Endothelial cell of umbilical vein (primary cell): ENCODE measurements at regions not wholly inside any gene's neighbourhood (a gene's known extent, or its start where the extent isn't known, plus 50 kb on each side); places are given as distances from the start of the nearest gene placed in this dataset.

ENCODE experiments used
- BruUV-seq: library from RNA; stranded (reverse); fragments of 400-500 nt; replicated peaks from 2 replicates; lab custom pipeline; 2021; lab: Mats Ljungman, UMichigan
- CTCF ChIA-PET: fragments of 300-600, 350-600 bp; sonication (Branson Sonifier 250); formaldehyde crosslinking; loops from one replicate; lab custom pipeline; 2021; ENCODE audit warnings: antibody characterized with exemption, inconsistent platforms; lab: Charles Lee
- POLR2A ChIA-PET: fragments of 300-600, 350-600 bp; sonication (Branson Sonifier 250); formaldehyde crosslinking; loops from one replicate; lab custom pipeline; 2021; ENCODE audit warnings: antibody characterized with exemption, inconsistent platforms; lab: Charles Lee
- DNase-seq: peaks from one replicate; pipeline ENCODE4 v3.0.0-alpha.2; 2011; ENCODE audit warnings: low read depth, low spot score
- FAIRE-seq: peaks from 2 replicates; lab custom pipeline; 2011; peaks lifted over from hg19 to GRCh38; lab: Jason Lieb, UNC
- H2AFZ ChIP-seq: 2 replicates; pipeline ENCODE4 v1.6.0; 2012; ENCODE audit warnings: low read depth, low read length, control low read depth, inconsistent platforms
- H3K27ac ChIP-seq: 2 replicates; pipeline ENCODE4 v1.5.1; 2011; ENCODE audit warnings: low read depth, mild to moderate bottlenecking, control low read depth, low read length, moderate library complexity; ENCODE audit not compliant: insufficient read depth
- H3K27me3 ChIP-seq, 2 experiments: 2 replicates each; pipeline versions ENCODE4 v1.6.0 to v1.6.1; 2011; ENCODE audit warnings: low read length in 2 of 2, mixed read lengths in 1 of 2; ENCODE audit not compliant: control insufficient read depth in 2 of 2, insufficient read depth in 2 of 2
- H3K36me3 ChIP-seq, 2 experiments: 2 replicates in 1 of 2; 3 replicates in 1 of 2; pipeline ENCODE4 v1.5.1; 2011; ENCODE audit warnings: low read length in 2 of 2, mild to moderate bottlenecking in 1 of 2, moderate library complexity in 1 of 2; ENCODE audit not compliant: control insufficient read depth in 2 of 2, insufficient read depth in 2 of 2; ENCODE audit errors: extremely low read depth in 1 of 2
- H3K4me1 ChIP-seq: 3 replicates; pipeline ENCODE4 v1.5.1; 2011; ENCODE audit warnings: mild to moderate bottlenecking, low read length; ENCODE audit not compliant: control insufficient read depth, insufficient read depth; ENCODE audit errors: extremely low read depth
- H3K4me2 ChIP-seq: 2 replicates; pipeline ENCODE4 v1.6.1; 2011; ENCODE audit warnings: low read length, control low read depth, mixed read lengths; ENCODE audit not compliant: insufficient read depth
- H3K4me3 ChIP-seq, 3 experiments: fragments of 200-600 bp in 1 of 3; sonication (generic), shearing (Covaris generic) in 1 of 3; replicated peaks in 1 of 3; 2 replicates each; pipeline ENCODE4 v1.5.1; 2011 to 2016; ENCODE audit warnings: control low read depth in 3 of 3, low read length in 3 of 3, mild to moderate bottlenecking in 2 of 3, inconsistent platforms in 1 of 3, low read depth in 1 of 3, moderate library complexity in 1 of 3; ENCODE audit not compliant: insufficient read depth in 1 of 3
- H3K79me2 ChIP-seq: 2 replicates; pipeline ENCODE4 v1.6.0; 2012; ENCODE audit warnings: low read length, inconsistent platforms; ENCODE audit not compliant: control insufficient read depth, insufficient read depth
- H3K9ac ChIP-seq: replicated peaks from 2 replicates; pipeline ENCODE3; 2011; ENCODE audit warnings: low read length, control low read depth; ENCODE audit not compliant: insufficient read depth; ENCODE audit errors: extremely low read depth
- H3K9me1 ChIP-seq: replicated peaks from 3 replicates; pipeline ENCODE4 v1.6.0; 2011; ENCODE audit warnings: mild to moderate bottlenecking, low read length; ENCODE audit not compliant: control insufficient read depth, insufficient read depth; ENCODE audit errors: extremely low read depth
- H3K9me3 ChIP-seq: replicated peaks from 2 replicates; pipeline ENCODE4 v1.5.1; 2012; ENCODE audit warnings: low read length, inconsistent platforms; ENCODE audit not compliant: control insufficient read depth, insufficient read depth
- H4K20me1 ChIP-seq: replicated peaks from 2 replicates; pipeline ENCODE3; 2011; ENCODE audit warnings: mild to moderate bottlenecking, low read length; ENCODE audit not compliant: control insufficient read depth, insufficient read depth; ENCODE audit errors: extremely low read depth
- CTCF ChIP-seq, 2 donors: IDR thresholded peaks; 1 replicate in 1 of 2; 2 replicates in 1 of 2; pipeline ENCODE4 v1.5.1; 2011; ENCODE audit warnings: low read length in 2 of 2, mild to moderate bottlenecking in 2 of 2, moderate library complexity in 2 of 2, control low read depth in 1 of 2, inconsistent platforms in 1 of 2, low read depth in 1 of 2; ENCODE audit not compliant: insufficient read depth in 1 of 2; ENCODE audit errors: extremely low read depth in 1 of 2
- EZH2 ChIP-seq: IDR thresholded peaks from 2 replicates; pipeline ENCODE4 v1.6.1; 2012; ENCODE audit warnings: borderline replicate concordance, low read depth, mild to moderate bottlenecking, moderate library complexity, low read length, inconsistent platforms; ENCODE audit not compliant: severe bottlenecking
- FOS ChIP-seq: IDR thresholded peaks from 2 replicates; pipeline ENCODE4 v1.6.1; 2011; ENCODE audit warnings: mild to moderate bottlenecking, low read length, moderate library complexity, borderline replicate concordance; ENCODE audit not compliant: insufficient read depth
- GATA2 ChIP-seq: IDR thresholded peaks from 2 replicates; pipeline ENCODE4 v1.7.0; 2011; ENCODE audit warnings: low read depth, mild to moderate bottlenecking, moderate library complexity, mixed read lengths, low read length; ENCODE audit not compliant: insufficient read length, insufficient read depth
- JUN ChIP-seq: IDR thresholded peaks from 2 replicates; pipeline ENCODE4 v1.6.1; 2011; ENCODE audit warnings: borderline replicate concordance, low read depth; ENCODE audit not compliant: insufficient read length, insufficient read depth
- MAX ChIP-seq: IDR thresholded peaks from 2 replicates; pipeline ENCODE4 v1.6.1; 2011; ENCODE audit not compliant: insufficient read depth, insufficient read length
- MYC ChIP-seq: IDR thresholded peaks from one replicate; pipeline ENCODE4 v1.6.1; 2011; ENCODE audit warnings: mild to moderate bottlenecking, low read depth, low read length
- POLR2A ChIP-seq: IDR thresholded peaks from 2 replicates; pipeline ENCODE4 v1.6.1; 2012; ENCODE audit warnings: low read depth, mild to moderate bottlenecking, control low read depth, low read length
- POLR2AphosphoS5 ChIP-seq: IDR thresholded peaks from 2 replicates; pipeline ENCODE4 v1.6.1; 2012; ENCODE audit warnings: low read depth, mild to moderate bottlenecking, control low read depth, low read length, moderate library complexity; ENCODE audit not compliant: insufficient read depth
- dilution Hi-C: fragments of 300-500 bp; cut with MboI; formaldehyde crosslinking; loops from one replicate; pipeline ENCODE4 v1.15.0; 2019; ENCODE audit warnings: low sequenced_read_pairs; ENCODE audit not compliant: extremely low pct_ligation_motif_present
- intact Hi-C: fragments of 100-400 bp; cut with micrococcal nuclease; formaldehyde crosslinking; loops from one replicate; pipeline ENCODE4 v1.10.0; 2022

- H3K9me1 ChIP-seq = no peaks in the 10 kb centered on the region
- H3K9ac ChIP-seq = no peak overlapping the region
- H3K36me3 ChIP-seq = no peaks in the 10 kb centered on the region
- H3K4me1 ChIP-seq = no peaks in the 10 kb centered on the region
- dilution Hi-C loops (no loop called here), intact Hi-C loops (no loop called here)
- H3K4me3 ChIP-seq = no peak overlapping the region
- no peak overlapping the region for H3K27ac ChIP-seq
- ChIA-PET CTCF (no interaction called here), POLR2A (no interaction called here)
- no peak overlapping the region for H2AFZ ChIP-seq
- FAIRE-seq = no peak
- no peaks in the 10 kb centered on the region for H3K27me3 ChIP-seq
- no peaks in the 10 kb centered on the region for H4K20me1 ChIP-seq
- DNase-seq = no peak
- no peak overlapping the region for H3K4me2 ChIP-seq
- H3K9me3 ChIP-seq = no peaks in the 10 kb centered on the region
- H3K79me2 ChIP-seq = no peaks in the 10 kb centered on the region
- BruUV-seq = no TSS peak
- TF ChIP-seq POLR2AphosphoS5 (no peak), JUN (no peak), MYC (no peak), MAX (no peak), GATA2 (no peak), CTCF (IDR thresholded peaks at IDR 0.05; ENCODE audit: extremely low read depth in 1 of 2, insufficient read depth in 1 of 2, low read depth in 1 of 2, low read length in 2 of 2) (no peak), POLR2A (no peak), FOS (no peak), EZH2 (no peak)
Observed at GRCh38 chr5:17810734-17811133, 176.5 kb downstream of the TAF11L14 start.
